K562 (cell line): ENCODE measurements at regions not wholly inside any gene's neighbourhood (a gene's known extent, or its start where the extent isn't known, plus 50 kb on each side); places are given as distances from the start of the nearest gene placed in this dataset.

Experiments used
- ATAC-seq: fragments of 200-7000 bp; cut with Tn5 transposase; 3 replicates; pipeline ENCODE4 v1.9.1; 2020; ENCODE audit warnings: moderate library complexity
- BruUV-seq: library from RNA; stranded (reverse); fragments of 400-500 nt; replicated peaks from 2 replicates; lab custom pipeline; 2021; lab: Mats Ljungman, UMichigan
- CTCF ChIA-PET: fragments of 300-600 bp; formaldehyde crosslinking; extraction: SDS; loops from one replicate; lab custom pipeline; 2021; ENCODE audit warnings: low intra/inter-chr PET ratio; lab: Yijun Ruan, JAX
- POLR2A ChIA-PET: fragments of 300-600, 350-650 bp; sonication (Branson Sonifier 250); formaldehyde crosslinking; extraction: SDS; loops from one replicate; lab custom pipeline; 2021; ENCODE audit warnings: antibody characterized with exemption, inconsistent platforms; lab: Yijun Ruan, JAX
- DNase-seq, 4 experiments: peaks; one replicate each; pipeline versions ENCODE4 v3.0.0 to v3.0.0-alpha.2; 2011 to 2018; ENCODE audit warnings: low spot score in 3 of 4, mixed read lengths in 3 of 4; ENCODE audit errors: extremely low read depth in 1 of 4
- FAIRE-seq: peaks from 2 replicates; lab custom pipeline; 2011; peaks lifted over from hg19 to GRCh38; lab: Jason Lieb, UNC
- H2AFZ ChIP-seq: 2 replicates; pipeline ENCODE4 v1.6.0; 2011; ENCODE audit warnings: low read depth, low read length, control low read depth, inconsistent platforms
- H3K27ac ChIP-seq: fragments of 200-600 bp; 3 replicates; pipeline ENCODE4 v1.8.0; 2011; ENCODE audit warnings: low read depth, mild to moderate bottlenecking, control low read depth, inconsistent platforms, low read length, moderate library complexity, mixed read lengths; ENCODE audit errors: extremely low read depth
- H3K27me3 ChIP-seq, 2 experiments: fragments of 300-600 bp in 1 of 2; 2 replicates in 1 of 2; 3 replicates in 1 of 2; pipeline versions ENCODE4 v1.6.0 to v1.8.0; 2011; ENCODE audit warnings: inconsistent platforms in 2 of 2, low read length in 2 of 2, mild to moderate bottlenecking in 1 of 2, mixed read lengths in 1 of 2, moderate library complexity in 1 of 2; ENCODE audit not compliant: control insufficient read depth in 2 of 2, insufficient read depth in 2 of 2
- H3K36me3 ChIP-seq: fragments of 300-600 bp; 3 replicates; pipeline ENCODE4 v1.8.0; 2011; ENCODE audit warnings: mild to moderate bottlenecking, low read length, inconsistent platforms; ENCODE audit not compliant: control insufficient read depth, insufficient read depth
- H3K4me1 ChIP-seq, 2 experiments: fragments of 200-600 bp in 1 of 2; replicated peaks in 1 of 2; 2 replicates in 1 of 2; 3 replicates in 1 of 2; pipeline versions ENCODE4 v1.5.1 to v1.8.0; 2011; ENCODE audit warnings: inconsistent platforms in 2 of 2, low read length in 2 of 2, mild to moderate bottlenecking in 1 of 2, mixed read lengths in 1 of 2, moderate library complexity in 1 of 2; ENCODE audit not compliant: control insufficient read depth in 2 of 2, insufficient read depth in 2 of 2
- H3K4me2 ChIP-seq: 2 replicates; pipeline ENCODE4 v1.6.1; 2011; ENCODE audit warnings: low read length, control low read depth, inconsistent platforms, mixed read lengths; ENCODE audit not compliant: insufficient read depth
- H3K4me3 ChIP-seq: fragments of 200-600 bp; sonication (generic), shearing (Covaris generic); 2 replicates; pipeline ENCODE4 v1.5.1; 2016; ENCODE audit warnings: control low read depth, inconsistent platforms
- H3K79me2 ChIP-seq: fragments of 200-600 bp; 3 replicates; pipeline ENCODE4 v1.8.0; 2011; ENCODE audit warnings: low read length, inconsistent platforms; ENCODE audit not compliant: control insufficient read depth, insufficient read depth
- H3K9ac ChIP-seq, 2 experiments: 2 replicates each; pipeline versions ENCODE4 v1.6.0 to v1.6.1; 2011; ENCODE audit warnings: low read depth in 2 of 2, low read length in 2 of 2, control low read depth in 1 of 2, inconsistent platforms in 1 of 2, mild to moderate bottlenecking in 1 of 2, mixed read lengths in 1 of 2; ENCODE audit not compliant: insufficient read depth in 1 of 2
- H3K9me1 ChIP-seq: one replicate; pipeline ENCODE4 v1.6.0; 2011; ENCODE audit warnings: inconsistent platforms, mild to moderate bottlenecking, low read length, moderate library complexity; ENCODE audit not compliant: control insufficient read depth, insufficient read depth
- H3K9me3 ChIP-seq: replicated peaks from 2 replicates; pipeline ENCODE4 v1.5.1; 2011; ENCODE audit warnings: low read depth, low read length, inconsistent platforms; ENCODE audit not compliant: control insufficient read depth, insufficient read depth
- H4K20me1 ChIP-seq: replicated peaks from 2 replicates; pipeline ENCODE4 v1.6.1; 2011; ENCODE audit warnings: low read length, inconsistent platforms, mixed read lengths; ENCODE audit not compliant: control insufficient read depth, insufficient read depth
- BDP1 ChIP-seq: IDR thresholded peaks from 3 replicates; pipeline ENCODE4 v1.6.1; 2011; ENCODE audit not compliant: insufficient read length, insufficient read depth
- CHD7 ChIP-seq: fragments of 200-600 bp; sonication (generic); IDR thresholded peaks from one replicate; pipeline ENCODE4 v1.6.1; 2012; ENCODE audit warnings: mild to moderate bottlenecking, low read depth, low read length, inconsistent platforms
- ETS2 ChIP-seq: IDR thresholded peaks from 2 replicates; pipeline ENCODE4 v1.6.1; 2016; ENCODE audit warnings: borderline replicate concordance, missing genetic modification characterization, mild to moderate bottlenecking, moderate library complexity, missing compliant biosample characterization; ENCODE audit not compliant: poor library complexity, severe bottlenecking
- FOSL1 ChIP-seq: fragments of 200-800 bp; sonication (Bioruptor generic); conservative IDR thresholded peaks from 2 replicates; pipeline ENCODE4 v1.6.1; 2016; ENCODE audit warnings: missing genetic modification characterization, missing compliant biosample characterization
- MBD2 ChIP-seq: sonication (generic); IDR thresholded peaks from 2 replicates; pipeline ENCODE4 v1.6.1; 2016; ENCODE audit warnings: low read depth, borderline replicate concordance
- POLR2A ChIP-seq: fragments of 450-650 bp; conservative IDR thresholded peaks from 2 replicates; pipeline ENCODE4 v1.6.1; 2016
- RBM14 ChIP-seq: fragments of 200-400 bp; formaldehyde crosslinking; IDR thresholded peaks from 2 replicates; pipeline ENCODE4 v1.6.1; 2018; ENCODE audit warnings: low read depth, mild to moderate bottlenecking, low read length, moderate library complexity, borderline replicate concordance; ENCODE audit not compliant: insufficient read depth
- RBM34 ChIP-seq: fragments of 200-400 bp; formaldehyde crosslinking; IDR thresholded peaks from 2 replicates; pipeline ENCODE4 v1.6.1; 2018; ENCODE audit warnings: low read length, borderline replicate concordance; ENCODE audit not compliant: insufficient read depth
- SMAD3 ChIP-seq: fragments of 450-650 bp; formaldehyde crosslinking; conservative IDR thresholded peaks from 2 replicates; pipeline ENCODE4 v1.4.0; 2020; ENCODE audit warnings: mild to moderate bottlenecking
- ZNF239 ChIP-seq: fragments of 250-450 bp; sonication (Bioruptor Pico); IDR thresholded peaks from 2 replicates; pipeline ENCODE4 v1.4.0; 2020; ENCODE audit warnings: mild to moderate bottlenecking
- WGBS: fragments of 100-300 bp; shearing (Covaris generic); methylation state at CpG from one replicate; pipeline ENCODE4 v1.1.6; 2016; ENCODE audit warnings: low coverage, mixed read lengths; ENCODE audit not compliant: insufficient coverage; ENCODE audit errors: missing lambda C conversion rate; 5-methylcytosine and 5-hydroxymethylcytosine counted together
- in situ Hi-C: fragments of 300-500 bp; cut with MboI; formaldehyde crosslinking; loops from 4 replicates; pipeline ENCODE4 v1.15.0; 2018; ENCODE audit warnings: inconsistent platforms, mixed read lengths
- intact Hi-C: fragments of 100-400 bp; cut with micrococcal nuclease; formaldehyde crosslinking; loops from 2 replicates; pipeline ENCODE4 v1.14.2; 2022

GRCh38 chr15:62437753-62438152 is 272.7 kb upstream of the C2CD4B start (continued):
- no peak for TF ChIP-seq ETS2 (tag)

- FAIRE-seq (no peak), DNase-seq (no peak), ATAC-seq (no peak)
- no peak overlapping the region for H3K4me2 ChIP-seq
- ChIA-PET POLR2A (no interaction called here), CTCF (no interaction called here)
- no peak overlapping the region for H3K27ac ChIP-seq
- H3K36me3 ChIP-seq, result no peaks in the 10 kb centered on the region
- intact Hi-C loops (no loop called here), in situ Hi-C loops (no loop called here)
- no peaks in the 10 kb centered on the region for H4K20me1 ChIP-seq
- H3K9ac ChIP-seq, result no peak overlapping the region
- no peaks in the 10 kb centered on the region for H3K9me3 ChIP-seq
- H3K4me3 ChIP-seq, result no peak overlapping the region
- peaks cover 0 to 8% of the 10 kb centered on the region in 2 experiments; a peak in 4 of 5 replicates for H3K27me3 ChIP-seq
- 0% methylated on average over 5 of the region's 5 CpGs for WGBS
- no TSS peak for BruUV-seq
- no peak overlapping the region for H2AFZ ChIP-seq
- no peaks in the 10 kb centered on the region for H3K9me1 ChIP-seq
- H3K4me1 ChIP-seq, result no peaks in the 10 kb centered on the region
- H3K79me2 ChIP-seq, result no peaks in the 10 kb centered on the region
- no peak for TF ChIP-seq BDP1
- TF ChIP-seq ZNF239 (CRISPR knock-in tag), result no peak
- no peak for TF ChIP-seq MBD2
- no peak for TF ChIP-seq CHD7
- no peak for TF ChIP-seq FOSL1
- TF ChIP-seq POLR2A, result no peak
- TF ChIP-seq RBM14, result no peak
- TF ChIP-seq RBM34, result no peak
- TF ChIP-seq SMAD3 (CRISPR knock-in tag), result no peak
Observed at GRCh38 chr15:62439543-62440016, 274.5 kb upstream of the C2CD4B start.
